ELR (cell line): ENCODE measurements at regions not wholly inside any gene's neighbourhood (a gene's known extent, or its start where the extent isn't known, plus 50 kb on each side); places are given as distances from the start of the nearest gene placed in this dataset.
"Not testable (repeated sequence)": the region's sequence is repeated elsewhere in the genome, so short reads cannot be mapped to it uniquely, and the experiment has no call there.

Source experiments
- DNase-seq: peaks from one replicate; pipeline ENCODE4 v3.0.0-alpha.2; 2015; ENCODE audit warnings: low read depth

- no peak for DNase-seq
Observed at GRCh38 chr18:47409519-47409918, 158.1 kb upstream of the SKOR2 start.

- DNase-seq = no peak
Observed at GRCh38 chr18:47407736-47408135, 156.3 kb upstream of the SKOR2 start.

- no peak for DNase-seq
Observed at GRCh38 chr18:47404845-47405244, 153.4 kb upstream of the SKOR2 start.

GRCh38 chr18:47403949-47404348 lies 152.5 kb upstream of the SKOR2 start:
- DNase-seq = no peak

- no peak for DNase-seq
Observed at GRCh38 chr18:47403317-47403716, 151.9 kb upstream of the SKOR2 start.

- no peak for DNase-seq
Observed at GRCh38 chr18:47399475-47399874, 148.0 kb upstream of the SKOR2 start.

GRCh38 chr18:47397671-47398319 lies 146.3 kb upstream of the SKOR2 start:
- peak; percentile 7 for DNase-seq

- DNase-seq = no peak
Observed at GRCh38 chr18:47391665-47392064, 140.2 kb upstream of the SKOR2 start.

GRCh38 chr18:47390410-47391024 lies 139.1 kb upstream of the SKOR2 start:
- DNase-seq = no peak

- no peak for DNase-seq
Observed at GRCh38 chr18:47389210-47389609, 137.8 kb upstream of the SKOR2 start.

GRCh38 chr18:47387864-47388263 lies 136.4 kb upstream of the SKOR2 start:
- DNase-seq = no peak

GRCh38 chr18:47383729-47384128 lies 132.3 kb upstream of the SKOR2 start:
- no peak for DNase-seq

GRCh38 chr18:47381975-47382570 lies 130.6 kb upstream of the SKOR2 start:
- DNase-seq = no peak

GRCh38 chr18:47380153-47380552 lies 128.7 kb upstream of the SKOR2 start:
- no peak for DNase-seq

GRCh38 chr18:47373465-47373864 lies 122.0 kb upstream of the SKOR2 start:
- DNase-seq = no peak

GRCh38 chr18:47370052-47370451 lies 118.6 kb upstream of the SKOR2 start:
- DNase-seq = no peak

- DNase-seq = not testable (repeated sequence)
Observed at GRCh38 chr18:47354061-47354460, 102.6 kb upstream of the SKOR2 start.

GRCh38 chr18:47346016-47346415 lies 94.6 kb upstream of the SKOR2 start:
- no peak for DNase-seq

GRCh38 chr18:47345291-47345690 lies 93.8 kb upstream of the SKOR2 start:
- peak; percentile 11 for DNase-seq

- DNase-seq = peak; percentile 74
Observed at GRCh38 chr18:47343291-47343690, 91.8 kb upstream of the SKOR2 start.

GRCh38 chr18:47342566-47342965 lies 91.1 kb upstream of the SKOR2 start:
- no peak for DNase-seq

GRCh38 chr18:47341678-47342077 lies 90.2 kb upstream of the SKOR2 start:
- no peak for DNase-seq

- DNase-seq = no peak
Observed at GRCh38 chr18:47334966-47335365, 83.5 kb upstream of the SKOR2 start.
